SK-N-MC (cell line): ENCODE measurements at regions not wholly inside any gene's neighbourhood (a gene's known extent, or its start where the extent isn't known, plus 50 kb on each side); places are given as distances from the start of the nearest gene placed in this dataset.

ENCODE experiments used
- EZH2 ChIP-seq: fragments of 200-600 bp; sonication (generic); IDR thresholded peaks from one replicate; pipeline ENCODE4 v1.6.1; 2017; ENCODE audit warnings: antibody characterized with exemption
- POLR2AphosphoS5 ChIP-seq: IDR thresholded peaks from 2 replicates; pipeline ENCODE4 v1.6.1; 2012; ENCODE audit warnings: mild to moderate bottlenecking, low read depth, low read length, borderline replicate concordance

GRCh38 chr2:125643585-125643984 is 1012.4 kb upstream of the GYPC start:
- no peak for TF ChIP-seq EZH2
- TF ChIP-seq POLR2AphosphoS5, result no peak
